ENCODE measurements at regions not wholly inside any gene's neighbourhood (a gene's known extent, or its start where the extent isn't known, plus 50 kb on each side); places are given as distances from the start of the nearest gene placed in this dataset.

- H3K4me3 ChIP-seq (ENCODE audit: low read depth in 1 of 2, low read length in 2 of 2) = no peak overlapping the region
- no peak overlapping the region for H3K27ac ChIP-seq (ENCODE audit: low read depth in 2 of 2, low read length in 1 of 2)
- 76 to 79% methylated on average over 1 of the region's 1 CpG for WGBS, 2 donors
- H3K36me3 ChIP-seq (ENCODE audit: control insufficient read depth in 2 of 2, insufficient read depth in 2 of 2, low read length in 1 of 2) = no peaks in the 10 kb centered on the region
- no peaks in the 10 kb centered on the region for H3K4me1 ChIP-seq (ENCODE audit: control insufficient read depth in 2 of 2, insufficient read depth in 2 of 2, low read length in 1 of 2)
- H3K9me3 ChIP-seq (ENCODE audit: control insufficient read depth in 2 of 2, insufficient read depth in 1 of 2, low read depth in 1 of 2, low read length in 1 of 2) = no peaks in the 10 kb centered on the region
- H3K27me3 ChIP-seq (ENCODE audit: control insufficient read depth in 1 of 2, insufficient read depth in 2 of 2, low read length in 2 of 2) = no peaks in the 10 kb centered on the region
Measured at GRCh38 chr4:104722467-104722866, 227.8 kb upstream of the CXXC4 start.

GRCh38 chr4:104726002-104726401 is 231.3 kb upstream of the CXXC4 start:
- WGBS, 2 donors = 89% methylated on average over 5 of the region's 5 CpGs
- H3K27ac ChIP-seq (ENCODE audit: low read depth in 2 of 2, low read length in 1 of 2) = no peak overlapping the region

GRCh38 chr4:104727643-104728042 is 232.9 kb upstream of the CXXC4 start:
- no peaks in the 10 kb centered on the region for H3K9me3 ChIP-seq (ENCODE audit: control insufficient read depth in 2 of 2, insufficient read depth in 1 of 2, low read depth in 1 of 2, low read length in 1 of 2)
- H3K4me1 ChIP-seq (ENCODE audit: control insufficient read depth in 2 of 2, insufficient read depth in 2 of 2, low read length in 1 of 2) = peaks cover 0 to 2% of the 10 kb centered on the region in 2 donors
- no peaks in the 10 kb centered on the region for H3K36me3 ChIP-seq (ENCODE audit: control insufficient read depth in 2 of 2, insufficient read depth in 2 of 2, low read length in 1 of 2)
- H3K4me3 ChIP-seq (ENCODE audit: low read depth in 1 of 2, low read length in 2 of 2) = no peak overlapping the region
- H3K27ac ChIP-seq (ENCODE audit: low read depth in 2 of 2, low read length in 1 of 2) = no peak overlapping the region
- 74 to 84% methylated on average over 3 of the region's 3 CpGs for WGBS, 2 donors
- H3K27me3 ChIP-seq (ENCODE audit: control insufficient read depth in 1 of 2, insufficient read depth in 2 of 2, low read length in 2 of 2) = no peaks in the 10 kb centered on the region

More at GRCh38 chr4:104726002-104726401, 231.3 kb upstream of the CXXC4 start:
- no peaks in the 10 kb centered on the region for H3K27me3 ChIP-seq (ENCODE audit: control insufficient read depth in 1 of 2, insufficient read depth in 2 of 2, low read length in 2 of 2)
- no peak overlapping the region for H3K4me3 ChIP-seq (ENCODE audit: low read depth in 1 of 2, low read length in 2 of 2)
- no peaks in the 10 kb centered on the region for H3K9me3 ChIP-seq (ENCODE audit: control insufficient read depth in 2 of 2, insufficient read depth in 1 of 2, low read depth in 1 of 2, low read length in 1 of 2)
- peaks cover 0 to 2% of the 10 kb centered on the region in 2 donors for H3K4me1 ChIP-seq (ENCODE audit: control insufficient read depth in 2 of 2, insufficient read depth in 2 of 2, low read length in 1 of 2)
- no peaks in the 10 kb centered on the region for H3K36me3 ChIP-seq (ENCODE audit: control insufficient read depth in 2 of 2, insufficient read depth in 2 of 2, low read length in 1 of 2)

GRCh38 chr4:104728380-104729122 is 233.9 kb upstream of the CXXC4 start:
- Histone ChIP-seq H3K4me1 (ENCODE audit: control insufficient read depth in 2 of 2, insufficient read depth in 2 of 2, low read length in 1 of 2) (peaks cover 0 to 2% of the 10 kb centered on the region in 2 donors), H3K36me3 (ENCODE audit: control insufficient read depth in 2 of 2, insufficient read depth in 2 of 2, low read length in 1 of 2) (no peaks in the 10 kb centered on the region), H3K4me3 (ENCODE audit: low read depth in 1 of 2, low read length in 2 of 2) (no peak overlapping the region), H3K9me3 (ENCODE audit: control insufficient read depth in 2 of 2, insufficient read depth in 1 of 2, low read depth in 1 of 2, low read length in 1 of 2) (no peaks in the 10 kb centered on the region), H3K27me3 (ENCODE audit: control insufficient read depth in 1 of 2, insufficient read depth in 2 of 2, low read length in 2 of 2) (no peaks in the 10 kb centered on the region), H3K27ac (ENCODE audit: low read depth in 2 of 2, low read length in 1 of 2) (no peak overlapping the region)
- 39 to 45% methylated on average over 3 of the region's 3 CpGs for WGBS, 2 donors

GRCh38 chr4:104732766-104733165 is 238.1 kb upstream of the CXXC4 start:
- Histone ChIP-seq H3K4me1 (ENCODE audit: control insufficient read depth in 2 of 2, insufficient read depth in 2 of 2, low read length in 1 of 2) (peaks cover 0 to 2% of the 10 kb centered on the region in 2 donors), H3K27me3 (ENCODE audit: control insufficient read depth in 1 of 2, insufficient read depth in 2 of 2, low read length in 2 of 2) (no peaks in the 10 kb centered on the region), H3K4me3 (ENCODE audit: low read depth in 1 of 2, low read length in 2 of 2) (no peak overlapping the region), H3K36me3 (ENCODE audit: control insufficient read depth in 2 of 2, insufficient read depth in 2 of 2, low read length in 1 of 2) (no peaks in the 10 kb centered on the region), H3K9me3 (ENCODE audit: control insufficient read depth in 2 of 2, insufficient read depth in 1 of 2, low read depth in 1 of 2, low read length in 1 of 2) (no peaks in the 10 kb centered on the region), H3K27ac (ENCODE audit: low read depth in 2 of 2, low read length in 1 of 2) (no peak overlapping the region)

GRCh38 chr4:104735174-104735573 is 240.5 kb upstream of the CXXC4 start:
- no peaks in the 10 kb centered on the region for H3K4me1 ChIP-seq (ENCODE audit: control insufficient read depth in 2 of 2, insufficient read depth in 2 of 2, low read length in 1 of 2)
- H3K27me3 ChIP-seq (ENCODE audit: control insufficient read depth in 1 of 2, insufficient read depth in 2 of 2, low read length in 2 of 2) = no peaks in the 10 kb centered on the region
- H3K9me3 ChIP-seq (ENCODE audit: control insufficient read depth in 2 of 2, insufficient read depth in 1 of 2, low read depth in 1 of 2, low read length in 1 of 2) = no peaks in the 10 kb centered on the region
- WGBS, 2 donors = 56 to 67% methylated on average over 2 of the region's 2 CpGs
- no peak overlapping the region for H3K27ac ChIP-seq (ENCODE audit: low read depth in 2 of 2, low read length in 1 of 2)
- no peak overlapping the region for H3K4me3 ChIP-seq (ENCODE audit: low read depth in 1 of 2, low read length in 2 of 2)
- H3K36me3 ChIP-seq (ENCODE audit: control insufficient read depth in 2 of 2, insufficient read depth in 2 of 2, low read length in 1 of 2) = no peaks in the 10 kb centered on the region

- Histone ChIP-seq H3K4me1 (ENCODE audit: control insufficient read depth in 2 of 2, insufficient read depth in 2 of 2, low read length in 1 of 2) (no peaks in the 10 kb centered on the region), H3K27ac (ENCODE audit: low read depth in 2 of 2, low read length in 1 of 2) (no peak overlapping the region), H3K27me3 (ENCODE audit: control insufficient read depth in 1 of 2, insufficient read depth in 2 of 2, low read length in 2 of 2) (no peaks in the 10 kb centered on the region), H3K4me3 (ENCODE audit: low read depth in 1 of 2, low read length in 2 of 2) (no peak overlapping the region), H3K36me3 (ENCODE audit: control insufficient read depth in 2 of 2, insufficient read depth in 2 of 2, low read length in 1 of 2) (no peaks in the 10 kb centered on the region), H3K9me3 (ENCODE audit: control insufficient read depth in 2 of 2, insufficient read depth in 1 of 2, low read depth in 1 of 2, low read length in 1 of 2) (no peaks in the 10 kb centered on the region)
- 82% methylated on average over 3 of the region's 3 CpGs for WGBS, 2 donors
Measured at GRCh38 chr4:104740161-104740560, 245.5 kb upstream of the CXXC4 start.

GRCh38 chr4:104743215-104743653 is 248.5 kb upstream of the CXXC4 start:
- Histone ChIP-seq H3K9me3 (ENCODE audit: control insufficient read depth in 2 of 2, insufficient read depth in 1 of 2, low read depth in 1 of 2, low read length in 1 of 2) (no peaks in the 10 kb centered on the region), H3K36me3 (ENCODE audit: control insufficient read depth in 2 of 2, insufficient read depth in 2 of 2, low read length in 1 of 2) (no peaks in the 10 kb centered on the region), H3K4me3 (ENCODE audit: low read depth in 1 of 2, low read length in 2 of 2) (no peak overlapping the region), H3K4me1 (ENCODE audit: control insufficient read depth in 2 of 2, insufficient read depth in 2 of 2, low read length in 1 of 2) (no peaks in the 10 kb centered on the region), H3K27me3 (ENCODE audit: control insufficient read depth in 1 of 2, insufficient read depth in 2 of 2, low read length in 2 of 2) (no peaks in the 10 kb centered on the region), H3K27ac (ENCODE audit: low read depth in 2 of 2, low read length in 1 of 2) (no peak overlapping the region)
- WGBS, 2 donors = 86 to 87% methylated on average over 6 of the region's 6 CpGs

GRCh38 chr4:104747635-104748034 is 252.9 kb upstream of the CXXC4 start:
- 62 to 74% methylated on average over 1 of the region's 1 CpG for WGBS, 2 donors
- no peaks in the 10 kb centered on the region for H3K36me3 ChIP-seq (ENCODE audit: control insufficient read depth in 2 of 2, insufficient read depth in 2 of 2, low read length in 1 of 2)
- H3K9me3 ChIP-seq (ENCODE audit: control insufficient read depth in 2 of 2, insufficient read depth in 1 of 2, low read depth in 1 of 2, low read length in 1 of 2) = no peaks in the 10 kb centered on the region
- no peaks in the 10 kb centered on the region for H3K27me3 ChIP-seq (ENCODE audit: control insufficient read depth in 1 of 2, insufficient read depth in 2 of 2, low read length in 2 of 2)
- no peak overlapping the region for H3K4me3 ChIP-seq (ENCODE audit: low read depth in 1 of 2, low read length in 2 of 2)
- no peaks in the 10 kb centered on the region for H3K4me1 ChIP-seq (ENCODE audit: control insufficient read depth in 2 of 2, insufficient read depth in 2 of 2, low read length in 1 of 2)
- no peak overlapping the region for H3K27ac ChIP-seq (ENCODE audit: low read depth in 2 of 2, low read length in 1 of 2)

GRCh38 chr4:104749062-104749461 is 254.4 kb upstream of the CXXC4 start:
- H3K4me3 ChIP-seq (ENCODE audit: low read depth in 1 of 2, low read length in 2 of 2) = no peak overlapping the region
- 69 to 73% methylated on average over 3 of the region's 3 CpGs for WGBS, 2 donors
- no peaks in the 10 kb centered on the region for H3K36me3 ChIP-seq (ENCODE audit: control insufficient read depth in 2 of 2, insufficient read depth in 2 of 2, low read length in 1 of 2)
- H3K9me3 ChIP-seq (ENCODE audit: control insufficient read depth in 2 of 2, insufficient read depth in 1 of 2, low read depth in 1 of 2, low read length in 1 of 2) = no peaks in the 10 kb centered on the region
- no peak overlapping the region for H3K27ac ChIP-seq (ENCODE audit: low read depth in 2 of 2, low read length in 1 of 2)
- H3K4me1 ChIP-seq (ENCODE audit: control insufficient read depth in 2 of 2, insufficient read depth in 2 of 2, low read length in 1 of 2) = no peaks in the 10 kb centered on the region
- H3K27me3 ChIP-seq (ENCODE audit: control insufficient read depth in 1 of 2, insufficient read depth in 2 of 2, low read length in 2 of 2) = no peaks in the 10 kb centered on the region
